BE2C (cell line): ENCODE measurements at regions not wholly inside any gene's neighbourhood (a gene's known extent, or its start where the extent isn't known, plus 50 kb on each side); places are given as distances from the start of the nearest gene placed in this dataset.
A peak's percentile ranks its signal among the peaks of the same experiment; 100 is the strongest.

Experiments
- DNase-seq: peaks from one replicate; pipeline ENCODE4 v3.0.0-alpha.2; 2020
- H3K27me3 ChIP-seq: fragments of 250-450 bp; sonication (Bioruptor Pico); 2 replicates; pipeline ENCODE4 v1.5.1; 2020; ENCODE audit warnings: mild to moderate bottlenecking
- H3K36me3 ChIP-seq: fragments of 250-450 bp; sonication (Bioruptor Pico); 2 replicates; pipeline ENCODE4 v1.5.1; 2020; ENCODE audit warnings: mild to moderate bottlenecking
- H3K4me1 ChIP-seq: fragments of 250-450 bp; sonication (Bioruptor Pico); 2 replicates; pipeline ENCODE4 v1.5.1; 2020
- H3K4me3 ChIP-seq: 2 replicates; pipeline ENCODE4 v1.5.1; 2011; ENCODE audit warnings: low read depth, low read length
- H3K9me3 ChIP-seq: fragments of 250-450 bp; sonication (Bioruptor Pico); 2 replicates; pipeline ENCODE4 v1.5.1; 2020
- CTCF ChIP-seq: IDR thresholded peaks from 2 replicates; pipeline ENCODE4 v1.5.1; 2012; ENCODE audit warnings: mild to moderate bottlenecking, low read depth, low read length

DNA sequence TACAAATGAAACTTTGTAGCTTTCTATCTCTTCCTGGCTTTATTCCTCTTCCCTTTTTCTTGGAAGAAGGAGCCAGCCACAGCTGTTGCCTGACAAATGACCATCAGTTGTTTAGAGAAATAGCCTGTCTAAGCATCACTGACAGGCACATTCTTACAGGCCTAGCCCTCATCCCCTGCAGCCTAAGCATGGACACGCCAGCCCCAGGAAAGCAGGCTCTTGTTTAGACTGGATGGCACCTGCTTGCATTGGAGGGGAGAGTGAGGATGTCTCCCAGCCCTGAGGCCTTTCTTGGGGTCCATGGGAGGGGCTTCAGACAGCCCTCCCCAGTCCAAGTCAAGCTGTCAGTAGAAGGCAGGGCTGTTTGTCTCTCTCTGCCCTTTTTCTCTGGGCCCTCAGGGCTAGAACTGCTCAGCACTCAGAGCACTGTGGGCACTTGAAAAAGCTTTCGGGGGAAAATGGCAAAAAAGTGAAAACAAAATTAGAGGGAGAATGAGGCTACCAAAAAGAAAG is 282.5 kb upstream of the PLXNA2 start:
- no peak for DNase-seq
- no peak for TF ChIP-seq CTCF
- Histone ChIP-seq H3K4me1 (peaks cover 46% of the 10 kb centered on the region), H3K4me3 (no peak overlapping the region), H3K27me3 (no peaks in the 10 kb centered on the region), H3K36me3 (no peaks in the 10 kb centered on the region), H3K9me3 (no peaks in the 10 kb centered on the region)

DNA sequence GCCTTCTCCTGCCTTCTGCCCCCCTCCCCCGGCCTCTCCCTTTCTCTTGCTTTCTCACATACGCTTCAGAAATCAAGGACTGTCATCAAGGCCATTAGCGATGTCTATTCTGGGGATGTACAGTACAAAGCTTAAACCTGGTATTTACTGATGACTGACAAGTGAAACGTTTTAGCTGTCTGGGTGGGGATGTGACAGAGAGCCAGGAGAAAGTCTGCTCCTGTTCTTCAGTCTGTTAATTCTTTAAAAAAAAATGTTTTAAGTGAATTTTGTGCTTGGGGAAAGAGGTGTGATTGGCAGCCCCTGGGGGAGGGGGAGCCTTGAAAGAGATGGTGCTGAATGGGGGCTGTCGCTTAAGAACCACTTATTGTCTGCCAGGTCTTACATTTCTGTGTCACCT is 283.0 kb upstream of the PLXNA2 start:
- no peak for TF ChIP-seq CTCF
- no peak for DNase-seq
- no peaks in the 10 kb centered on the region for H3K27me3 ChIP-seq
- peaks cover 51% of the 10 kb centered on the region for H3K4me1 ChIP-seq
- H3K9me3 ChIP-seq: no peaks in the 10 kb centered on the region
- H3K36me3 ChIP-seq: no peaks in the 10 kb centered on the region
- H3K4me3 ChIP-seq: no peak overlapping the region

GRCh38 chr1:208528578-208529240 is 284.5 kb upstream of the PLXNA2 start:
- no peak for TF ChIP-seq CTCF
- Histone ChIP-seq H3K9me3 (no peaks in the 10 kb centered on the region), H3K27me3 (no peaks in the 10 kb centered on the region), H3K36me3 (no peaks in the 10 kb centered on the region), H3K4me3 (no peak overlapping the region), H3K4me1 (peaks cover 66% of the 10 kb centered on the region)
- no peak for DNase-seq

DNA sequence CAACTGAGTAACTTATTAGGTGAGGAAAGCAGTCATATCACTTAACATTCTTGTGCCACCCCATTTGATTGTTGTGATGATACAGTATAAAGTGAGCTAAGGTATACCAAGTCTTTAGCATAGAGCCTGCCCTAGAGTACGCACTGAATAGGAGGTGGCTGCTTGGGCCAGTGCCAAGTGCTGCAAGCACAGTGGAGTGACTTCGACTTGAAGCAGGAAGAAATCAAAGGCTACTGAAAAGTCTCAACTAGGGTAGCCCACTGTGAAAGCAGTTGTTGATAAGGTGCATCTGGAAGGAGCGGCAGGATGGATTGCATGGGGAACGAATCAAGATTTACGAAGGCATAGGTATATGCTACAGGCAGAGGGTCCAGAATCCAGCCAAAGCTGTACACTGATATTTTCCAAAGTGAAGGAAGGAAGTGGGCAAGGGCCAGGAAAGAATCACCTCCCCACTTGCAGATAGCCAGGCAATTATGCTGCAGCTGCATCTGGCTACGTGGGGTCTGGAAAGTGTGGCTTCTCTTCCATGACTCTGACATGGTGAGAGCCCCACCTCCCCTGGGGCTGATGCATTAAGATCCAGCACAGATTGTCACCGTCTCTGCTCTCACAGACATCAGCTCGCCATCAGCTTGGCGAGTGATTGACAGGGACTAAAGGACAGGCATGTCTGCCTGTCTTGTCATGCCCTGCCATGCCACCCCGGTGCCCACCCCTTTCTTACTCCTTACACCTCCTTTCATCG is 287.0 kb upstream of the PLXNA2 start:
- DNase-seq: peak; percentile 94
- H3K4me3 ChIP-seq: peak overlapping the region; percentile 31
- H3K9me3 ChIP-seq: no peaks in the 10 kb centered on the region
- H3K27me3 ChIP-seq: no peaks in the 10 kb centered on the region
- peaks cover 76% of the 10 kb centered on the region for H3K4me1 ChIP-seq
- H3K36me3 ChIP-seq: no peaks in the 10 kb centered on the region
- TF ChIP-seq CTCF: no peak

- Histone ChIP-seq H3K9me3 (no peaks in the 10 kb centered on the region), H3K36me3 (no peaks in the 10 kb centered on the region), H3K4me3 (no peak overlapping the region), H3K4me1 (peaks cover 72% of the 10 kb centered on the region), H3K27me3 (no peaks in the 10 kb centered on the region)
- DNase-seq: peak; percentile 76
- no peak for TF ChIP-seq CTCF
These were observed 289.8 kb upstream of the PLXNA2 start for GRCh38 chr1:208533746-208534598.

- no peaks in the 10 kb centered on the region for H3K36me3 ChIP-seq
- no peak overlapping the region for H3K4me3 ChIP-seq
- no peak for TF ChIP-seq CTCF
- DNase-seq: no peak
- H3K27me3 ChIP-seq: no peaks in the 10 kb centered on the region
- peaks cover 69% of the 10 kb centered on the region for H3K4me1 ChIP-seq
- no peaks in the 10 kb centered on the region for H3K9me3 ChIP-seq
These were observed 290.4 kb upstream of the PLXNA2 start for GRCh38 chr1:208534599-208534897.
